H1 (cell line): ENCODE measurements at regions not wholly inside any gene's neighbourhood (a gene's known extent, or its start where the extent isn't known, plus 50 kb on each side); places are given as distances from the start of the nearest gene placed in this dataset.

Experiments
- CTCF ChIA-PET: fragments of 300-600 bp; sonication (Branson Sonifier 250); formaldehyde crosslinking; loops from one replicate; lab custom pipeline; 2021; ENCODE audit not compliant: partially characterized antibody; lab: Charles Lee
- POLR2A ChIA-PET: fragments of 300-600 bp; sonication (Branson Sonifier 250); formaldehyde crosslinking; loops from one replicate; lab custom pipeline; 2021; ENCODE audit warnings: inconsistent platforms; ENCODE audit not compliant: partially characterized antibody; lab: Charles Lee
- DNase-seq, 2 experiments: peaks; one replicate each; pipeline versions ENCODE4 v3.0.0 to v3.0.0-alpha.2; 2010 to 2022; ENCODE audit warnings: low spot score in 2 of 2, low read depth in 1 of 2, mixed read lengths in 1 of 2
- FAIRE-seq: peaks from 2 replicates; lab custom pipeline; 2011; peaks lifted over from hg19 to GRCh38; lab: Jason Lieb, UNC
- H2AFZ ChIP-seq: 2 replicates; pipeline ENCODE4 v1.8.1; 2012; ENCODE audit warnings: low read length, inconsistent platforms
- H2AK5ac ChIP-seq: 2 replicates; pipeline ENCODE4 v1.6.1; 2013; ENCODE audit warnings: low read depth, low read length
- H2BK120ac ChIP-seq: replicated peaks from 2 replicates; pipeline ENCODE3; 2013; ENCODE audit warnings: low read depth, low read length, inconsistent platforms
- H2BK12ac ChIP-seq: 2 replicates; pipeline ENCODE4 v1.6.1; 2013; ENCODE audit warnings: low read depth, low read length
- H2BK15ac ChIP-seq: 2 replicates; pipeline ENCODE4 v1.6.1; 2013; ENCODE audit warnings: low read length
- H2BK20ac ChIP-seq: 2 replicates; pipeline ENCODE4 v1.6.1; 2013; ENCODE audit warnings: low read length
- H2BK5ac ChIP-seq: 2 replicates; pipeline ENCODE4 v1.6.1; 2013; ENCODE audit warnings: low read depth, low read length
- H3K14ac ChIP-seq: 2 replicates; pipeline ENCODE4 v1.6.1; 2013; ENCODE audit warnings: inconsistent platforms; ENCODE audit not compliant: insufficient read length
- H3K18ac ChIP-seq: 2 replicates; pipeline ENCODE4 v1.6.1; 2013; ENCODE audit warnings: low read length; ENCODE audit errors: extremely low read depth
- H3K23ac ChIP-seq: 2 replicates; pipeline ENCODE4 v1.6.1; 2013; ENCODE audit warnings: inconsistent platforms; ENCODE audit not compliant: insufficient read length
- H3K23me2 ChIP-seq: 2 replicates; pipeline ENCODE4 v1.6.1; 2013; ENCODE audit warnings: low read depth, low read length
- H3K27ac ChIP-seq: 2 replicates; pipeline ENCODE4 v1.6.1; 2011; ENCODE audit warnings: low read depth, low read length, inconsistent platforms
- H3K27me3 ChIP-seq, 4 experiments: replicated peaks in 1 of 4; 1 replicate in 1 of 4; 2 replicates in 3 of 4; pipeline versions ENCODE4 v1.6.1 to v1.8.1; 2011 to 2013; ENCODE audit warnings: low read length in 3 of 4, mild to moderate bottlenecking in 3 of 4, inconsistent platforms in 2 of 4, mixed read lengths in 2 of 4, moderate library complexity in 1 of 4; ENCODE audit not compliant: control insufficient read depth in 3 of 4, insufficient read depth in 3 of 4; ENCODE audit errors: extremely low read depth in 1 of 4
- H3K36me3 ChIP-seq, 4 experiments: 2 replicates each; pipeline versions ENCODE4 v1.6.1 to v1.8.1; 2011 to 2013; ENCODE audit warnings: mild to moderate bottlenecking in 4 of 4, low read length in 3 of 4, moderate library complexity in 2 of 4, control low read depth in 1 of 4, inconsistent platforms in 1 of 4; ENCODE audit not compliant: insufficient read depth in 4 of 4, control insufficient read depth in 2 of 4
- H3K4ac ChIP-seq: replicated peaks from 2 replicates; pipeline ENCODE3; 2013; ENCODE audit warnings: low read length, low read depth, mixed read lengths, inconsistent platforms; ENCODE audit not compliant: insufficient read length
- H3K4me1 ChIP-seq, 4 experiments: replicated peaks in 1 of 4; 1 replicate in 1 of 4; 2 replicates in 3 of 4; pipeline versions ENCODE4 v1.6.1 to v1.8.1; 2011 to 2013; ENCODE audit warnings: low read length in 3 of 4, inconsistent platforms in 2 of 4, mixed read lengths in 1 of 4; ENCODE audit not compliant: insufficient read depth in 4 of 4, control insufficient read depth in 3 of 4
- H3K4me2 ChIP-seq, 2 experiments: 2 replicates each; pipeline versions ENCODE4 v1.6.1 to v1.8.1; 2011 to 2013; ENCODE audit warnings: low read depth in 2 of 2, low read length in 2 of 2, control low read depth in 1 of 2, inconsistent platforms in 1 of 2, mild to moderate bottlenecking in 1 of 2; ENCODE audit not compliant: insufficient read depth in 1 of 2
- H3K4me3 ChIP-seq, 4 experiments: fragments of 200-600, 300-600 bp in 1 of 4; sonication (generic), shearing (Covaris generic), sonication (Bioruptor Twin) in 1 of 4; 2 replicates each; pipeline versions ENCODE4 v1.5.1 to v1.8.1; 2011 to 2016; ENCODE audit warnings: low read length in 4 of 4, low read depth in 3 of 4, control low read depth in 2 of 4, inconsistent platforms in 2 of 4, mild to moderate bottlenecking in 2 of 4, mixed read lengths in 1 of 4, moderate library complexity in 1 of 4; ENCODE audit not compliant: insufficient read depth in 2 of 4; ENCODE audit errors: extremely low read depth in 1 of 4
- H3K56ac ChIP-seq: replicated peaks from 2 replicates; pipeline ENCODE3; 2013; ENCODE audit warnings: low read depth, mild to moderate bottlenecking, mixed read lengths, low read length, inconsistent platforms; ENCODE audit not compliant: insufficient read length
- H3K79me1 ChIP-seq: 2 replicates; pipeline ENCODE4 v1.6.1; 2013; ENCODE audit warnings: low read depth, low read length, control low read depth
- H3K79me2 ChIP-seq, 2 experiments: 2 replicates each; pipeline versions ENCODE4 v1.6.1 to v1.8.1; 2012 to 2013; ENCODE audit warnings: low read length in 2 of 2, mild to moderate bottlenecking in 2 of 2, inconsistent platforms in 1 of 2; ENCODE audit not compliant: insufficient read depth in 2 of 2, control insufficient read depth in 1 of 2
- H3K9ac ChIP-seq, 4 experiments: replicated peaks in 1 of 4; 1 replicate in 1 of 4; 2 replicates in 3 of 4; pipeline versions ENCODE4 v1.6.1 to v1.8.1; 2011 to 2013; ENCODE audit warnings: low read depth in 3 of 4, low read length in 3 of 4, control low read depth in 2 of 4, mild to moderate bottlenecking in 2 of 4, moderate library complexity in 2 of 4, inconsistent platforms in 1 of 4; ENCODE audit errors: extremely low read depth in 1 of 4
- H3K9me3 ChIP-seq, 2 experiments: 2 replicates each; pipeline versions ENCODE4 v1.6.1 to v1.8.1; 2012 to 2013; ENCODE audit warnings: mild to moderate bottlenecking in 2 of 2, moderate library complexity in 2 of 2, control low read depth in 1 of 2, inconsistent platforms in 1 of 2, low read depth in 1 of 2, low read length in 1 of 2, mixed read lengths in 1 of 2; ENCODE audit not compliant: insufficient read depth in 2 of 2
- H4K20me1 ChIP-seq, 2 experiments: replicated peaks in 1 of 2; 2 replicates each; pipeline versions ENCODE3 to v1.8.1; 2011 to 2013; ENCODE audit warnings: inconsistent platforms in 2 of 2, low read length in 2 of 2, mild to moderate bottlenecking in 1 of 2; ENCODE audit not compliant: insufficient read depth in 2 of 2, control insufficient read depth in 1 of 2
- H4K5ac ChIP-seq: 2 replicates; pipeline ENCODE4 v1.6.1; 2013; ENCODE audit warnings: low read length, low read depth, mixed read lengths, inconsistent platforms; ENCODE audit not compliant: insufficient read length
- H4K8ac ChIP-seq: 2 replicates; pipeline ENCODE4 v1.8.0; 2013; ENCODE audit warnings: mild to moderate bottlenecking, moderate library complexity, low read length, inconsistent platforms; ENCODE audit not compliant: insufficient read depth; ENCODE audit errors: extremely low read depth
- H4K91ac ChIP-seq: replicated peaks from 2 replicates; pipeline ENCODE3; 2013; ENCODE audit warnings: low read length, mixed read lengths, inconsistent platforms; ENCODE audit not compliant: insufficient read length
- BACH1 ChIP-seq: IDR thresholded peaks from 2 replicates; pipeline ENCODE4 v1.6.1; 2012; ENCODE audit warnings: low read length, improper control_type of control experiment
- KDM1A ChIP-seq: fragments of 200-600, 300-600 bp; sonication (generic); IDR thresholded peaks from 2 replicates; pipeline ENCODE4 v1.7.1; 2016; ENCODE audit warnings: mild to moderate bottlenecking, low read length, borderline replicate concordance

- no peak overlapping the region for H3K27ac ChIP-seq
- FAIRE-seq (no peak), DNase-seq (no peak)
- ChIA-PET CTCF (no interaction called here), POLR2A (no interaction called here)
- no peak overlapping the region for H2BK120ac ChIP-seq
- H3K4ac ChIP-seq = no peak overlapping the region
- no peak overlapping the region for H3K9ac ChIP-seq
- H3K23me2 ChIP-seq = no peaks in the 10 kb centered on the region
- no peaks in the 10 kb centered on the region for H3K36me3 ChIP-seq
- no peak overlapping the region for H4K91ac ChIP-seq
- no peak overlapping the region for H2AK5ac ChIP-seq
- H3K4me2 ChIP-seq = no peak overlapping the region
- no peak overlapping the region for H3K23ac ChIP-seq
- H4K5ac ChIP-seq = no peak overlapping the region
- H3K9me3 ChIP-seq = no peaks in the 10 kb centered on the region
- H3K79me1 ChIP-seq = no peaks in the 10 kb centered on the region
- H2BK12ac ChIP-seq = no peak overlapping the region
- H4K8ac ChIP-seq = no peak overlapping the region
- H3K27me3 ChIP-seq = no peaks in the 10 kb centered on the region
- H3K79me2 ChIP-seq = no peaks in the 10 kb centered on the region
- no peak overlapping the region for H2BK20ac ChIP-seq
- no peak overlapping the region for H2BK15ac ChIP-seq
- TF ChIP-seq KDM1A (no peak), BACH1 (no peak)
- H3K4me1 ChIP-seq = peaks cover 0 to 5% (median 2%) of the 10 kb centered on the region in 4 experiments; a peak in 2 of 7 replicates
- no peak overlapping the region for H3K56ac ChIP-seq
- no peak overlapping the region for H3K4me3 ChIP-seq
- no peaks in the 10 kb centered on the region for H4K20me1 ChIP-seq
- no peak overlapping the region for H2AFZ ChIP-seq
- no peak overlapping the region for H3K18ac ChIP-seq
- H3K14ac ChIP-seq = no peak overlapping the region
- no peak overlapping the region for H2BK5ac ChIP-seq
Observed at GRCh38 chr2:149824136-149824535, 236.6 kb upstream of the MMADHC start.
